Fibroblast of pulmonary artery (primary cell): ENCODE measurements at regions not wholly inside any gene's neighbourhood (a gene's known extent, or its start where the extent isn't known, plus 50 kb on each side); places are given as distances from the start of the nearest gene placed in this dataset.

Source experiments
- DNase-seq: peaks from one replicate; pipeline ENCODE4 v3.0.0-alpha.2; 2010; ENCODE audit warnings: low read depth
- H3K4me3 ChIP-seq: replicated peaks from 2 replicates; pipeline ENCODE4 v1.5.1; 2011; ENCODE audit warnings: low read depth, mild to moderate bottlenecking, control low read depth, low read length, moderate library complexity
- CTCF ChIP-seq: IDR thresholded peaks from 2 replicates; pipeline ENCODE4 v1.5.1; 2011; ENCODE audit warnings: mild to moderate bottlenecking, control low read depth, low read length, inconsistent platforms; ENCODE audit errors: missing control alignments

GRCh38 chr22:49642741-49643140, 184.9 kb downstream of the BRD1 start:
- H3K4me3 ChIP-seq, result no peak overlapping the region
- no peak for TF ChIP-seq CTCF

GRCh38 chr22:49642331-49642730, 185.3 kb downstream of the BRD1 start:
- no peak overlapping the region for H3K4me3 ChIP-seq
- DNase-seq, result no peak
- TF ChIP-seq CTCF, result no peak

More at GRCh38 chr22:49642741-49643140, 184.9 kb downstream of the BRD1 start:
- DNase-seq, result no peak

- no peak overlapping the region for H3K4me3 ChIP-seq
- no peak for TF ChIP-seq CTCF
- DNase-seq, result no peak
These were observed 185.8 kb downstream of the BRD1 start for GRCh38 chr22:49641770-49642313.

- no peak for DNase-seq
- H3K4me3 ChIP-seq, result no peak overlapping the region
These were observed 187.1 kb downstream of the BRD1 start for GRCh38 chr22:49640366-49641095.

GRCh38 chr22:49639956-49640355, 187.7 kb downstream of the BRD1 start:
- no peak for TF ChIP-seq CTCF
- no peak for DNase-seq
- H3K4me3 ChIP-seq, result no peak overlapping the region

More at GRCh38 chr22:49640366-49641095, 187.1 kb downstream of the BRD1 start:
- no peak for TF ChIP-seq CTCF

GRCh38 chr22:49638788-49639187, 188.9 kb downstream of the BRD1 start:
- TF ChIP-seq CTCF, result no peak
- DNase-seq, result no peak
- H3K4me3 ChIP-seq, result no peak overlapping the region

GRCh38 chr22:49638001-49638400, 189.7 kb downstream of the BRD1 start:
- no peak for DNase-seq
- H3K4me3 ChIP-seq, result no peak overlapping the region
- no peak for TF ChIP-seq CTCF
